ENCODE measurements at regions not wholly inside any gene's neighbourhood (a gene's known extent, or its start where the extent isn't known, plus 50 kb on each side); places are given as distances from the start of the nearest gene placed in this dataset.
"Not testable (repeated sequence)": the region's sequence is repeated elsewhere in the genome, so short reads cannot be mapped to it uniquely, and the experiment has no call there.

- H3K36me3 ChIP-seq: no peaks in the 10 kb centered on the region
- H3K27ac ChIP-seq: no peak overlapping the region
- intact Hi-C loops (cut with DNase I): no loop called here
- ATAC-seq: no peak
- no peak for DNase-seq
- H3K4me1 ChIP-seq: peaks cover 0 to 7% (median 0%) of the 10 kb centered on the region in 12 donors
- H3K27me3 ChIP-seq: peaks cover 0 to under 1% (median 0%) of the 10 kb centered on the region in 9 donors
- TF ChIP-seq CTCF (IDR thresholded peaks at IDR 0.05) (no peak), POLR2A (IDR thresholded peaks at IDR 0.05) (no peak)
- H3K4me3 ChIP-seq: no peak overlapping the region
- peaks cover 0 to 39% (median 18%) of the 10 kb centered on the region in 12 donors for H3K9me3 ChIP-seq
Measured at GRCh38 chr2:71959494-71959893, 188.2 kb downstream of the CYP26B1 start.

- H3K36me3 ChIP-seq; DNase-seq; H3K27me3 ChIP-seq; H3K4me3 ChIP-seq; intact Hi-C loops (cut with DNase I); ATAC-seq; H3K4me1 ChIP-seq; H3K27ac ChIP-seq: not testable (repeated sequence)
- peaks cover 0 to 39% (median 18%) of the 10 kb centered on the region in 12 donors for H3K9me3 ChIP-seq
- WGBS, 4 donors: 86 to 100% (median 92%) methylated on average over 1 of the region's 1 CpG
Measured at GRCh38 chr2:71958426-71958825, 189.2 kb downstream of the CYP26B1 start.

GRCh38 chr2:71952572-71953188 is 195.0 kb downstream of the CYP26B1 start:
- TF ChIP-seq CTCF (IDR thresholded peaks at IDR 0.05): no peak
- TF ChIP-seq POLR2A (IDR thresholded peaks at IDR 0.05): no peak
- intact Hi-C loops (cut with DNase I): no loop called here
- WGBS, 4 donors: 86 to 89% (median 88%) methylated on average over 6 of the region's 6 CpGs
- Histone ChIP-seq H3K9me3 (peaks cover 0 to 13% (median 3%) of the 10 kb centered on the region in 12 donors), H3K4me1 (peaks cover 0 to 30% (median 0%) of the 10 kb centered on the region in 12 donors), H3K27me3 (no peaks in the 10 kb centered on the region), H3K4me3 (no peak overlapping the region), H3K36me3 (no peaks in the 10 kb centered on the region), H3K27ac (no peak overlapping the region)
- no peak for DNase-seq
- no peak for ATAC-seq

GRCh38 chr2:71951718-71952404 is 195.8 kb downstream of the CYP26B1 start:
- 94 to 97% (median 96%) methylated on average over 3 of the region's 3 CpGs for WGBS, 4 donors
- ATAC-seq: no peak
- Histone ChIP-seq H3K9me3 (peaks cover 0 to 8% (median 0%) of the 10 kb centered on the region in 12 donors), H3K27ac (no peak overlapping the region), H3K27me3 (no peaks in the 10 kb centered on the region), H3K4me3 (no peak overlapping the region), H3K4me1 (peaks cover 0 to 30% (median 0%) of the 10 kb centered on the region in 12 donors), H3K36me3 (no peaks in the 10 kb centered on the region)
- no peak for DNase-seq
- TF ChIP-seq POLR2A (IDR thresholded peaks at IDR 0.05) (no peak), CTCF (IDR thresholded peaks at IDR 0.05) (no peak)
- intact Hi-C loops (cut with DNase I): no loop called here

All from heart left ventricle (tissue), 16 donors.